Stimulated activated CD4-positive, alpha-beta T cell treated with anti-CD3 and anti-CD28 coated beads, Interleukin-4, amount 100 ng/mL, for 4 hours (primary cell): ENCODE measurements at regions not wholly inside any gene's neighbourhood (a gene's known extent, or its start where the extent isn't known, plus 50 kb on each side); places are given as distances from the start of the nearest gene placed in this dataset.

Source experiments
- DNase-seq, 2 experiments: peaks; one replicate each; pipeline ENCODE4 v3.0.0-alpha.2; 2020

GRCh38 chr20:39954621-39955020 is 734.4 kb downstream of the MAFB start:
- DNase-seq, result no peak

GRCh38 chr20:39946931-39947330 is 742.1 kb downstream of the MAFB start:
- no peak for DNase-seq

- DNase-seq, result no peak
Observed at GRCh38 chr20:39946053-39946810, 742.8 kb downstream of the MAFB start.

- DNase-seq, result no peak
Observed at GRCh38 chr20:39944861-39945260, 744.2 kb downstream of the MAFB start.

- DNase-seq, result no peak
Observed at GRCh38 chr20:39943336-39943735, 745.7 kb downstream of the MAFB start.

GRCh38 chr20:39941245-39941644 is 747.8 kb downstream of the MAFB start:
- DNase-seq, result no peak

- no peak for DNase-seq
Observed at GRCh38 chr20:39939241-39939865, 749.7 kb downstream of the MAFB start.

GRCh38 chr20:39936401-39936800 is 752.6 kb downstream of the MAFB start:
- no peak for DNase-seq

GRCh38 chr20:39935901-39936300 is 753.1 kb downstream of the MAFB start:
- DNase-seq, result no peak

- no peak for DNase-seq
Observed at GRCh38 chr20:39916236-39916765, 772.7 kb downstream of the MAFB start.

- DNase-seq, result no peak
Observed at GRCh38 chr20:39913274-39913673, 775.8 kb downstream of the MAFB start.

GRCh38 chr20:39911497-39911896 is 777.5 kb downstream of the MAFB start:
- no peak for DNase-seq

GRCh38 chr20:39910536-39910935 is 778.5 kb downstream of the MAFB start:
- DNase-seq, result no peak

GRCh38 chr20:39909447-39909846 is 779.6 kb downstream of the MAFB start:
- no peak for DNase-seq

GRCh38 chr20:39904476-39905112 is 784.4 kb downstream of the MAFB start:
- DNase-seq, result no peak

GRCh38 chr20:39903806-39904465 is 785.1 kb downstream of the MAFB start:
- no peak for DNase-seq

- DNase-seq, result no peak
Observed at GRCh38 chr20:39899881-39900280, 789.2 kb downstream of the MAFB start.

- no peak for DNase-seq
Observed at GRCh38 chr20:39898467-39898852, 790.6 kb downstream of the MAFB start.

GRCh38 chr20:39897781-39898466 is 791.1 kb downstream of the MAFB start:
- DNase-seq, result no peak

GRCh38 chr20:39897058-39897457 is 792.0 kb downstream of the MAFB start:
- DNase-seq, result no peak

GRCh38 chr20:39894067-39894466 is 795.0 kb downstream of the MAFB start:
- no peak for DNase-seq

GRCh38 chr20:39893003-39893685 is 795.9 kb downstream of the MAFB start:
- no peak for DNase-seq
